ENCODE measurements at regions not wholly inside any gene's neighbourhood (a gene's known extent, or its start where the extent isn't known, plus 50 kb on each side); places are given as distances from the start of the nearest gene placed in this dataset.

GRCh38 chr9:19683715-19684114 lies 105.1 kb downstream of the SLC24A2 start:
- TF ChIP-seq CTCF (conservative IDR thresholded peaks at IDR 0.05; ENCODE audit: low read depth, low read length), result no peak
- TF ChIP-seq EZH2 (IDR thresholded peaks at IDR 0.05; ENCODE audit: low read length, unreplicated experiment), result no peak

Measured in PC-3 (cell line).